ENCODE measurements at regions not wholly inside any gene's neighbourhood (a gene's known extent, or its start where the extent isn't known, plus 50 kb on each side); places are given as distances from the start of the nearest gene placed in this dataset.
"Not testable (repeated sequence)": the region's sequence is repeated elsewhere in the genome, so short reads cannot be mapped to it uniquely, and the experiment has no call there.

DNA sequence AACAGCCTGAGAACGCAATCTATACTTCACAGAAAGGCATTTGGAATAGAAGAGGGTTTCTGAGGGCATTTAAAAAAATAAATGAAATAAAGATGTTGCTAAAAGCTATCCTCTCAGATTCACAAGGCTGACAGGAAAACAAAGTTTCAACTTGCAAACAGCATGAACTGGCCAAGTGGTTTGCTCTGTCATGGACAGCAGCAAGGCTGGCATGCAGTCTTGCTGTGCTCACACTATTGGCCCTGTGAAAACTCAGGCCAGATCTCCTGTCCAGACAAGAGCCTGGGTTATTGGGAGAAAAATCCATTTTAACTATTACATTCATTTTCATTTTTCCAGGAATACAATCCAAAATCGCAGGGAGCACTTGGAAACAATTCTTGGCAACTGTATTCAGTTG, 506.2 kb upstream of the SLC35B3 start:
- DNase-seq = no peak

DNA sequence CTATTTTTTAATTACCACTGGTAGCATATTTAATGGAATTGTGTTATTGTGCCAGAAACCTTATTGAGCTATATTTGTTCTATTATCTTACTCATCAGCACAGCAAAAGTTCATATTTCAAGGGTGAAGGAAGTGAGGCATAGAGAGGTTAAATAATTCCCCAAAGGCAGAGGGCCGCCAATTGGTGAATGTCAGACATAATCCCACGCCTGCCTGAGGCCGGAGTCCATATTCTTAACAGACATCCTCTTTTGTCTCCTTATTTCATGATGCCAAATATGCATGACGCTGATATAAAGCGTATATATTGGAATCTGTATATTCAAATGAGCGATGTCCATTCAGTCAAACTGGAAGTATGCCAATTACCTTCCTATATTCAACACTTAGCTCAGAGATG, 505.0 kb upstream of the SLC35B3 start:
- no peak for DNase-seq

DNA sequence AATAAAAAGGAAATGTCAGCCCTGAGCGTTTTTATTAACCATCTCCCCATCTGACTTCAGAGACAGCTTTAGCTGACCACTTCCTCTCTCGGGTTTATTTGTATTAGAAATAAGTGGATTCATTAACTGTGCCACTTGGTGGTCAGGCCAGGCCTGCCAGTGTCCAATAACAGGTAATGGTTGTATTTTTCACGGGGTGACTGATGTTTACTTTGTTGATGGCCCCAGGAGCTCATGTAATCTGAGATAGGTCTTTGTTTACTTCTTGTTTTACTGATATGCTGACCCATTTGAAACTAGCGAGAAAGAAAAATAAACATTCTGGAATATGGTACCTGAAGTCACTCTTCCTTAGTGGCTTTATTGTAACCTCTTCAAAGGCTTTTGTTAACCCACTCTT, 504.3 kb upstream of the SLC35B3 start:
- no peak for DNase-seq

DNA sequence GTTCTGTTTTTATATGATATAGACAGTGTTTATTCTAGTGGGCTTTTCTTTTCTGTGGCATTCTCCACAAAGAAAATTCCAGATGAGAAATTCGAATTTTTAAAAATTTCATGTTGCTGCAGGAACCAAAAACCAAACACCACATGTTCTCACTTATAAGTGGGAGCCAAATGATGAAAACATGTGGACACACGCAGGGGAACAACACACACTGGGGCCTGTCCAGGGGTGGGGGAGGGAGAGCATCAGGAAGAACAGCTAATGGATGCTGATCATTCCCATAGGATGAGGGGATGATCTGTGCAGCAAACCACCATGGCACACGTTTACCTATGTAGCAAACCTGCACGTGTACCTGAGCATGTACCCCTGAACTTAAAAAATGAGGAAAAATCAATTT, 499.0 kb upstream of the SLC35B3 start:
- DNase-seq = no peak

DNA sequence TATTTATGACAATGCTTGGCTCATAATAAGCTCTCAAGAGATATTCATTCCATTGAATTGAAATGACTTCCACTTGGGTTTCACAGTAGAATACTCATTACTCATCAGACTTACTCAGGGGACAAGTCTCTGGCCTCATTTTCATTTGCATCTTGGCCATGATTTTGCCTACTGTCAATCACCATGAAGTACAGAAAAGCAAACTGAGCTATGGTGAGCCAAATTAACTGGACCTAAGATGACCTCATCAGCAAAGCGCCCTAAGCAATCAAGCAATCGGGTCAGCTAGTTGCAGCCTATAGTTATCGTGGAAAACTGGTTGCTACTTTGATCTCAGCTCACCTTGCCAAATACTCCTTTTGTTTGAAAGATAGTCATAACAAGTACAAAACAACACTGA, 494.7 kb upstream of the SLC35B3 start:
- DNase-seq = no peak

DNA sequence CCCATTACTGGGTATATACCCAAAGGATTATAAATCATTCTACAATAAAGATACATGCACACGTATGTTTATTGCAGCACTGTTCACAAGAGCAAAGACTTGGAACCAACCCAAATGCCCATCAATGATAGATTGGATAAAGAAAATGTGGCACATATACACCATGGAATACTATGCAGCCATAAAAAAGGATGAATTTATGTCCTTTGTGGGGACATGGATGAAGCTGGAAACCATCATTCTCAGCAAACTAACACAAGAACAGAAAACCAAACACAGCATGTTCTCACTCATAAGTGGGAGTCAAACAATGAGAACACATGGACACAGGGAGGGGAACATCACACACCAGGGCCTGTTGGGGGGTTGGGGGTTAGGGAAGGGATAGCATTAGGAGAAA, 484.9 kb upstream of the SLC35B3 start:
- not testable (repeated sequence) for DNase-seq

DNA sequence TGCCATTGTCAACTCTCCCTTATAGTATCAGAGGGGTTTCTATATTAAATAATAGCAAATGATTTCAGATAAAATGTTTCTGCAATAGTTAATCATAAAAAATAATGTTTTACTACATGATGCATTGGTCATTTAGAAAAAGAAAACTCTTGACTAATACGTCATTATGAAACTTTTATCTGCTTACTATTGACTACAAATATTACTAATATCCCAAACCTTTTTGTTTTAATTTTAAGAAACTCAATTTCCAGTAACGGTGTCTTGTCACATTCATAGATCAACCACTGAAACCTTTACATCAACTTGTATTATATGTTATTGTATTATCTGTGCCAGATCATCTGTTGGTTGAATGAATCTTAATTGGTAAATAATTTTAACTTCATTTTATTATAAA, 482.9 kb upstream of the SLC35B3 start:
- DNase-seq = no peak

DNA sequence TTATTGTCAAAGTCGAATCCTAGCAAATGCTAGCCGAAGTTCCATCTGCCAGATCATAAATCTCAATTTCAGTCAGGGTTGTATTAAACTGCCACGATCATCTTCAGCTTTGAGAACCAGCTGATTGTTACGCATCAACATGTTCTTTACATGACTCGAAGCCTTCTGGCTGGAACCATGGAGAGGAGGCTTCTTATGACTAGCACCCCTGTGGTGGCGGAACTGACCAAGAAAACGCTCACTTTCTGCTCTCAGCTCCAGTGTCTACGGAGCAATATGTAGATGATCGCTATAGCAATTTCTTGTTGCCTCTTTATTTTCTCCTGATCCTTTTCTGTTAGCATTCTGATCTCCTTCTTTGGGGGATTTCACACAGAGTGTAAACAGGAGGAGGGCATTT, 479.4 kb upstream of the SLC35B3 start:
- DNase-seq = no peak

DNA sequence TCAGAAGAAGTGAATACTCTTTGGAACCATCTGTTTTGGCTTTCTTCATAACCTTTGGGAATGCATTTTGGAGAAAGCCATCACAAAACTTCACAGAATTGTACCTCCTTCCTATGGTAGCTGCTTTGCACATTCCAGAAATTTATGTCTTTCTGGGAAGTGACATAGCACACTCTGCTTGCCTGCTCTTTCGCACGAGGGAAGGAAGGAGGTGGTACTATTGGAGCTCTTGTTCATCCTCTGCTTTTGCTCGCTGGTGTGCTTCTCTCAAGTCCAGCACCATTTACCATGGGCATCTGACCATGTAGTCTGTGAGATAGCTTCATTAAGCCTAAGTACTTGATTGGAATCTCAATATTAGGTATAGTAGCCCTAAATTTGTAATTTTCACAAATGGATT, 473.3 kb upstream of the SLC35B3 start:
- DNase-seq = no peak

DNA sequence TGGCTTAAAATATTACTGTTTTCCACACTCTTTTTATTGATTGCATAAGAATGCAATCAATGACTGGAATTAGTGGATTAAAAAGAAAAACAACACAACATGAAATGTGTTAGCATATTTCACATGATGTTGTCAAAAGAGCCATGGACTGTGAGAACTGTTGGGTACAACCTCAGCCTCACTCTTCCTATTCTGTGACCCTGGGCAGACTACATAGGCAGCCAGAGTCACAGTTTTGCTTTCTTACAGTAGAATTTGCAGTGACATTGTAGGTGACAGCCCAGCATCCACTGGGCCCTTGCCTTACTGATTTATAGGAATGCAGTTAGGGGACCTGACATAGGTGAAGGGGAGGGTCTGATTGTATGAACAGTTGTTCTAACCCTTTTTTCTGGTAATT, 471.4 kb upstream of the SLC35B3 start:
- DNase-seq = no peak

DNA sequence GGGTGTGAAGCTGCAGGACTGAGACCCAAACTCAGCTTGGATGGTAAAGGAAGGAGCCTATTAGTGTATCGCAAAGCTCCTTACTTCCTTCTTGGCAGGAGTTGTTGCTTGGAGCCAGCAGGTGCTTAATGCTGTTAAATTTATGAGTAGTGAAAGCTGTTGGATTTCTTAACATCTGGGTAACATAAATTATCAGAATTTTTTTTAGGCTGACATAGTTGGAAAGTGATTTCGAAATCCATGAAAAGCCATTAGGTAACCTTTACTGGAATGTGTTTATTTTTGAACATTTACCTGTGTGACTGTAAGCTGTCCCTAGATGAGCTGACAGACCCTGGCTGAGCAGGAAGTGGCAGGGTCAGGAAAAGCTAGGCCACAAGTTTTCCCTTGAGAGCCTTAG, 470.4 kb upstream of the SLC35B3 start:
- DNase-seq = no peak

DNA sequence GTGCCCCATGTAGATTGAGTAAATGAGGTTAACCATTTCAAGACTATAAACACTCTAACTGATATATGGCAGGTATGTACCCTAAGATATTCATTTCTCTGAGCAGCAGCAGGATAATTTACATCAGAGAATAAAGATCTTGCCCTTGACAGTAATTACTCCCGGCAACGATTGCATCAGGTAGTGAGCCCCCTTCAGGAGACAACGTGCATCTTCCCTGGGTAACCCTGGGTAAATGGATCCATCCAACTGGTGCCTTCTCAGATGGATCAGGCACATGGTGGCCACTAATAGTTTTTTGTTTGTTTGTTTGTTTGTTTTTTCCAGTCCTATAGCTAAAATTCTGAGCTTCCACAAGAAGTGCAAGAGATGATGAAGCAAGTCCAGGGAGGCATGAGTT, 469.4 kb upstream of the SLC35B3 start:
- no peak for DNase-seq

DNA sequence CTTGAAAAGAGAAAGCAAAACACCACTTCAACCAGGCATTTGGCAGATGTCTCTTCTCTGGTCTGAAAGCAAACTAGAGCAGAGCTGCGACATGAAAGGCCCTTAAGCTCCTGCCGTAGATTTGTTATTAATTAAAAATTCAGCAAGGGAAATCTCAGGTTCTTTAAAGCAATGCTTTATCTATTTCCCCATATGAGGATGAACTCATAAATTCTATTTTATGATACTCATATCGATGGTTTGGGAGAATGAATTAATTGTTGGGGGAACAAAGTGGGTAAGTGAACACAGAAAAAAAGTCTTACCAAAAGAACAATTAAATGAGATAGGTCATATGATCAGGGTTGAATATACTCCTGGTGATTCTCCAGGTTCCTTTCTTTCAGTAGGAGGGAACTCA, 464.7 kb upstream of the SLC35B3 start:
- DNase-seq = no peak

DNA sequence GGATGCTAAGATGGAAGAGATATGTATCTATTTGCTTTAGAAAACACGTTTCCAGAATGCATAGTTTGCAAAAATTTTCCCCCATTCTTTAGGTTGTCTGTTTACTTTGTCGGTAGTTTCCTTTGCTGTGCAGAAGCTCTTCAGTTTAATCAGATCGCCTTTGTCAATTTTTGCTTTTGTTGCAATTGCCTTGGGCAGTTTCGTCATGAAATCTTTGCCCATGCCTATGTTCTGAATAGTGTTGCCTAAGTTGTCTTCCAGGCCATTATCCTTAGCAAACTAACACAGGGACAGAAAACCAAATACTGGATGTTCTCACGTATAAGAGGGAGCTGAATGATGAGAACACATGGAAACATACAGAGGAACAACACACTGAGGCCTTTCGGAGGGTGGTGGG, 454.2 kb upstream of the SLC35B3 start:
- DNase-seq = no peak

DNA sequence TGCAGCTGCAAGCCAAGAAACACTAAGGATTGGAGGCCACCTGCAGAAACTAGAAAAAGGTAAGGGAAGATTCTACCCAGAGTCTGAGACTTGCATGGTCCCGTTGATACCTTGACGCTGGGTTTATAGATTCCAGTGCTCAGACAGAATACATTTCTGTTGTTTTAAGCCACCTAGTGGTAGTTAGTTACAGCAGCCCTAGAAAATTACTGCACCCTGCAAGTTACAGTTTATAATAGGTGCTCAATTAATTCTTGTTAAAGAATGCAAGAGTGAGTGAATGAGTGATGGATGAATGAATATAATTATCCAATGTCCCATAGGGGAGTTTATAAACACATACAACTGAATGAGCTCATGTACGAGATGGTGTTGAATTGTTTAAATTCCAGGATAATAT, 453.1 kb upstream of the SLC35B3 start:
- DNase-seq = no peak

DNA sequence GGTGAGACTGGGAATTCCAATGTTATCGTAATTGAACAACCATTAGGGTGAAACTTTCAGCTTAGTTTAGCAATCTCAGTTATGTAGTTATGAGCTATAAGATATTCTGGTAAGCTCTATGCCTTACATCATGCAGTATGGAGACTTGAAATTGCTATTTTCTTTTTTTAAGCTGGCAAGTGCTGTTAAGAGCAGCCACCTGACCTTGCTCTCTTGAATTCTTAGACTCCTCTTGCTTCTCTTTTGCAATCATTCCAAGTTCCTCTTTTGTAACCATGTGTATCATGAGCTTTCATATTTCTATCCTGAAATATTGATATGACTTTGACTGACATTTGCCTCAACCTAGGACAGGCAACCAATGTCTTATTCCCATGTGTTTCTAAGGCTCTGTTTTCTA, 446.3 kb upstream of the SLC35B3 start:
- DNase-seq = no peak

DNA sequence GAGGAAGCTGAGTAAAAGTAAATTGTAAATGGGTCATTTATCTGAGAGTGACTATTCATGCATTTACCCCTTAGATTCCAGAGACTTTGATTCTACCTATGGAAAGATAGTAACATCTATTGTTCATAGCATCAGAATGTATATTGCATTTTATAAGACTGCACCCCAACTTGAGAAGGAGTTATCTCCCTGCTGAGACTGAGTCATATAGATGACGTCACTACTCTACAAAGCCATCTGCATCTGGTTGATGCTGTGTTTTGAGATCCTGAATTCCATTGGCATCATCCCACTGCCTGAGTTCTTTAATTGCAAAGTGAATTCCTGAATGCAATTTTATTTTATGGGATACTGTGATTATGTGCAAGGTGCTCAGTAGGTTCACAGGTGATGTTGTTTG, 444.0 kb upstream of the SLC35B3 start:
- DNase-seq = no peak

DNA sequence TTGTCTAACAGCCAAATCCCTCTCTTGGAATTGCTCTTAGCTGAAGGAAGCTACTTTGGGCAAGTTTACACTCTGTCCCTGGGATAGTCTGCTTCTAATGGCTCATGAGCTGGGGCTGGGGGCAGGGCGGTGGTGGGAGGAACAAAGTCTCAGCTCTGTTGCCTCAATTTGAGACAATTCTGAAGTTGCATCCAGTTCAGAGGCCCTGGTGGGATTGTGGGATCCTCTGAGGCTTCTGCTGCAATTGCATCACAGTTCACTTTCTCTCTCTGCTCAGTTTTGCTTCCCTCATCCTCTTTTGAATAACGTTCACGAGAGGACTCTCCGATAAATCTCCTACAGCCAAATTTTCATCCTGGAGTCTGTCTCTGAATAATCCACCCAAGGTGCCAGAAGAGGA, 440.6 kb upstream of the SLC35B3 start:
- no peak for DNase-seq

DNA sequence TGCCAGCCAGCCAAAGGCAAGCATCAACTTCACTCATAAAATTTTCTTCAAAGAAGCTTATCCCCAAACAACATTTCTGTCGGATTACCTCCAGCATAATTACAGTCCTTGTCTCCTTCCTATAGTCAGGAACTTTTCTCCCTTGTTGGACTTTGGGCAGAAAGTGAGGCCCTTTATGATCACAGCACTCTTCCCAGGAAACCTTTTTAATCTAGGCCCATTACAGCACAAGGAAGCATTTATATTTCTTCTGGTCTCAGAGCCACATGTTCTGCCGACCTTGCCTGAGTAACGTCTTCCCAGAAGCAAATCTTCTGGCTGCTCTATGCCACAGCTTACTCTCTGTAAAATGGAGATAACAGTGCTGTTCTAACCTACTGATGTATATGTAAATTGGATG, 437.2 kb upstream of the SLC35B3 start:
- DNase-seq = no peak

DNA sequence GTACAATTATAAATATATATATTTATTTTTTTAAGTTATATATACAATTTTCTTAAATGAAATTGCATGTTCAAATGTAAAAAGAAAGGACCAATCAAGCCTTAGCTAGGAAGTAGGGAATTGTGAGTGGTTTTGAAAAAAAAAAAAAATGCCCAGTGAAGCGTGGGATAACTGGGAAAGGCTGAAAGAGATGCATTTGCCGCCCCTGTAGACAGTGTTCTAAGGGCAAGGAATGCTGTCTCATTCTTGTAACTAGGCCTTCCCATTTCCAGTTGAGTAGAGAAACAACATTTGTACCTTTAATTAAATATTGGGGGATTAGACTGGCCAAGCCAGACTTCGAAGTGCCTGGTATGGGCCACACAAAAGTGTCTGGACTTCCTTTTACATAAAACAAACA, 430.1 kb upstream of the SLC35B3 start:
- no peak for DNase-seq

DNA sequence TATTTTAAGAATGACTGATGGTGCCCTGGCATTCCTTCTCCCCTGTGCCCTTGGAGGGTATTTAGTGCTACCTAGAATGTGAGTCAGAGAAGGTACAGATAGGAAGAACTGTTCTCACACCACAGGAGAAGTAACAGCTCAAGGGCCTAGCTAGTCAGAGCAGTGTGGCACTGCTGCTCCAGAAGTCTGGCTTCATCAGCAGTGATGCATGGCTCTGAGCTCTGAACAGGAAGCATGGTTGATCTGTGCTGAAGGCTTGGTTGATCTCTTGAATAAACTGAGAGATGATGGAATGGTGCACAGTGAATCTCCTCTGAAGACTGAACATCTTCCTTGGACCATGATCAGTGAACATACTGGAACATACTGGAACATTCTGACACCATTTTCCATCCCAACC, 425.3 kb upstream of the SLC35B3 start:
- DNase-seq = no peak

DNA sequence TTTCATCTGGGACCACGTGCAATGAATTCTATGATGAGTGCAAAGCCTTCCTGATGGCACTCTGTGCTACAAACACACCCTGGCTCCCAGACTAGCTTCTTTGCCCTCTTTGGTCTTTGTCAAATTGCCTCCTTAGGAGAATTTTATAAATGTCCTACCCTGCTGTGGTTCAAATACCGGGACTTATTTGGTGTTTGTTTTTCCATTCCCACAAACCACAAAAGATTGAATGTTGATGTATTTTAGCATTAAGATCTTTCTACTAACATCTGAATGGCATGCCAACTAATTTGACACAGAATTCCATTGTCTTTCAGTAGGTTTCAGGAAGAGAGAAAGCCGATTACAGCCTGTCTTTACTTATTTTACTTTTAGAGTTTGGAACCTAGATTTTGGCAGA, 424.2 kb upstream of the SLC35B3 start:
- no peak for DNase-seq

DNA sequence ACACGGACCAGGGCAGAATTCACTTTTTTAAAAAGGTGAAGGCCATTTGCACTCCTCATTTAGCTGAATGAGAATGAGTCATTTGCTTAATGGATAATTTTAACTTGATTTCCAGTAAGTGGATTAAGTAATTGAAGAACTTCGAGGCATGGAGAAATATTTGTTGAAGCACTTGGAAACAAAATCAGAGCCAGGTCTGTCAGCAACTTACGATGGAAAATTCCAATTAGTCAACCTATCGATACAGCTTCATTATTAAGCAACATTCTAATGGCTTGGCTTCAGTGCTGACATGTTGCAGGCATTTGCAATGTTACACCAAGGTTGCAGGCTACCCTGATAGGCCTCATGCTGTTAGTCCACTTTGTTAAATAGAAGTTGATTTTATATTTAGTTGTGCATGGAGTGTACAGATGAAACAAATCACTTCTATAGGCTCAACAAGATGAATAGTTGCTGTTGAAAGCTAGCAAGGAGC, 423.5 kb upstream of the SLC35B3 start:
- DNase-seq = no peak

DNA sequence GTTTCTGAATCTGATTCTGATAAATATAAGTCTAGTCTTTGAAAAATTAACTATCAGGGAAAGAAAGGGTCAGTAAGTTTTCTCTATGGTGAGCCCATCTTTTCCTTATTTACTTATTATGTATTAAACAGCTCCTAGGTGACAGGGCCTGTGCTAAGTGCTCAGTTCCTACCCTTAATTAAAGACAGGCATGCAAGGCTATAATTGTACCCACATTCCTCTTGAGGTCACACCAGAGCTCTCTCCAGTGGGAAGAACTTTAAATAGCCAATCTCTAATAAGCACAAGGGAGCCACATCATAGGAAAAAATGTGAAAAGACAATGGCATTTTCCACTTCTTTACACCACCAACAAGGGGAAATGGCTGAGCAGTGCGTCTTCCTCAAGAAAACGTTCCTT, 421.8 kb upstream of the SLC35B3 start:
- DNase-seq = no peak

DNA sequence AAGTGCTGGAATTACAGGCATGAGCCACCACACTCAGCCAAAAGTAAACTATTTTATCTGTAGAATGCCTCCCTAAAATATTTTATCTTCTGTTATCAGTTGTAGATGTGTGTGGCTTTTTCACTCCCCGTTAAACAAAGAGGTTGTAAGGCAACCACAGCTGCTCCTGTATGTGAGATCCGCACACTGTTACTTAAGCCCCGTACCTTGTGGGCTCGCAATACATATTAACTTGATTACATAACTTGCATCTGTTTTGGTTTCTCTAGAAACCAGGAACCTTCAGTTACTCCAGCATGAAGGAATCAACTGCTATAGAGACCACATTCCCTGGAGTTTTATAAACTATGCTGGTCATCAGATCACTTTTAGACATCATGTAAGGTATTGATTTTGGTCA, 420.1 kb upstream of the SLC35B3 start:
- no peak for DNase-seq

DNA sequence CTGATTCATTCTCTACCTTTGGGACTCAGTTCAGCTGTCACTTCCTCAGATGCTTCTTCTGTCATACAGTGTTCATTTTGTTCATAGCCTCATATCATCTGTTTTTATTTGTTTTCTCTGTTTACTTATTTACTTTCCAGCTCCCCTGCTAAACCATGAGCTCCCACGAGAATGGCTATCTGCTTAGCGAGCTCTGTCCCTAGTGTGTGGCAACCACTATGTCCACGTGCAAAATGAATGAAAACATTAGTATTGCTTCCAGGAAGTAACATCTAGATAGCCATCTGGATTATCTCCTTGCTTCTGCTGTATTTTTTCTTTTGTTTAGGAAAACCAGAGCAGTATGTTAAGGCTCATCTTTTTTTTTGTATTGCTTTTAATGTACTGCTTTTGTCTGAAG, 417.0 kb upstream of the SLC35B3 start:
- no peak for DNase-seq

Data from NK-92 treated with Interleukin-12 subunit alpha and Interleukin-12 subunit beta, amount 100 ng/mL, for 24 hours (cell line).